Neuronal stem cell (in vitro differentiated cells): ENCODE measurements at regions not wholly inside any gene's neighbourhood (a gene's known extent, or its start where the extent isn't known, plus 50 kb on each side); places are given as distances from the start of the nearest gene placed in this dataset.
A peak's percentile ranks its signal among the peaks of the same experiment; 100 is the strongest.
"Not testable (repeated sequence)": the region's sequence is repeated elsewhere in the genome, so short reads cannot be mapped to it uniquely, and the experiment has no call there.

Experiments used
- DNase-seq: peaks from one replicate; pipeline ENCODE4 v3.0.0-alpha.2; 2013; ENCODE audit warnings: low spot score
- H2AFZ ChIP-seq: one replicate; pipeline ENCODE4 v1.6.1; 2013; ENCODE audit warnings: mild to moderate bottlenecking, low read length, inconsistent platforms
- H2AK5ac ChIP-seq: 2 replicates; pipeline ENCODE4 v1.6.1; 2013; ENCODE audit warnings: low read depth, mild to moderate bottlenecking, inconsistent platforms, low read length, moderate library complexity, mixed read lengths
- H2BK120ac ChIP-seq: 2 replicates; pipeline ENCODE4 v1.6.1; 2013; ENCODE audit warnings: low read depth, mild to moderate bottlenecking, inconsistent platforms, low read length, moderate library complexity, mixed read lengths
- H2BK12ac ChIP-seq: one replicate; pipeline ENCODE4 v1.6.1; 2013; ENCODE audit warnings: low read length, inconsistent platforms
- H2BK15ac ChIP-seq: 2 replicates; pipeline ENCODE4 v1.6.1; 2013; ENCODE audit warnings: mild to moderate bottlenecking, low read length, inconsistent platforms, mixed read lengths
- H2BK5ac ChIP-seq: one replicate; pipeline ENCODE4 v1.6.1; 2013; ENCODE audit warnings: inconsistent platforms, mild to moderate bottlenecking, low read length, moderate library complexity
- H3K14ac ChIP-seq: one replicate; pipeline ENCODE4 v1.6.1; 2013; ENCODE audit warnings: low read length, inconsistent platforms
- H3K18ac ChIP-seq: 2 replicates; pipeline ENCODE4 v1.6.1; 2013; ENCODE audit warnings: low read length, inconsistent platforms
- H3K23ac ChIP-seq: 2 replicates; pipeline ENCODE4 v1.6.1; 2013; ENCODE audit warnings: low read depth, mild to moderate bottlenecking, mixed read lengths, low read length, inconsistent platforms; ENCODE audit not compliant: poor library complexity
- H3K27ac ChIP-seq: replicated peaks from 3 replicates; pipeline ENCODE4 v1.5.1; 2013; ENCODE audit warnings: low read length, inconsistent platforms
- H3K27me3 ChIP-seq, 3 experiments: 2 replicates each; pipeline ENCODE4 v1.6.1; 2013; ENCODE audit warnings: low read length in 3 of 3, mild to moderate bottlenecking in 2 of 3, inconsistent platforms in 1 of 3, low read depth in 1 of 3, mixed read lengths in 1 of 3, moderate library complexity in 1 of 3; ENCODE audit not compliant: control insufficient read depth in 3 of 3, insufficient read depth in 3 of 3
- H3K36me3 ChIP-seq, 2 donors: replicated peaks in 1 of 2; 2 replicates each; pipeline ENCODE4 v1.6.1; 2013; ENCODE audit warnings: low read length in 2 of 2; ENCODE audit not compliant: control insufficient read depth in 2 of 2, insufficient read depth in 2 of 2
- H3K4ac ChIP-seq: 2 replicates; pipeline ENCODE4 v1.6.1; 2013; ENCODE audit warnings: inconsistent platforms, mild to moderate bottlenecking, low read length, moderate library complexity
- H3K4me1 ChIP-seq, 2 donors: 1 replicate in 1 of 2; 2 replicates in 1 of 2; pipeline ENCODE4 v1.6.1; 2013; ENCODE audit warnings: low read length in 2 of 2, low read depth in 1 of 2; ENCODE audit not compliant: control insufficient read depth in 2 of 2, insufficient read depth in 1 of 2
- H3K4me2 ChIP-seq: one replicate; pipeline ENCODE4 v1.6.1; 2013; ENCODE audit warnings: mild to moderate bottlenecking, low read length, inconsistent platforms; ENCODE audit not compliant: insufficient read depth, poor library complexity, severe bottlenecking
- H3K4me3 ChIP-seq, 2 donors: 2 replicates each; pipeline ENCODE4 v1.5.1; 2013; ENCODE audit warnings: low read length in 2 of 2, mild to moderate bottlenecking in 2 of 2, inconsistent platforms in 1 of 2, moderate library complexity in 1 of 2
- H3K79me1 ChIP-seq: one replicate; pipeline ENCODE4 v1.6.1; 2013; ENCODE audit warnings: low read depth, mild to moderate bottlenecking, inconsistent platforms, low read length, moderate library complexity
- H3K9ac ChIP-seq: one replicate; pipeline ENCODE4 v1.6.1; 2013; ENCODE audit warnings: mild to moderate bottlenecking, low read depth, low read length, inconsistent platforms; ENCODE audit not compliant: poor library complexity
- H3K9me3 ChIP-seq, 2 donors: replicated peaks in 1 of 2; 2 replicates each; pipeline versions ENCODE3 to v1.6.1; 2013; ENCODE audit warnings: low read length in 2 of 2, mild to moderate bottlenecking in 2 of 2, inconsistent platforms in 1 of 2, low read depth in 1 of 2, mixed read lengths in 1 of 2, moderate library complexity in 1 of 2; ENCODE audit not compliant: control insufficient read depth in 2 of 2, insufficient read depth in 1 of 2
- H4K8ac ChIP-seq: one replicate; pipeline ENCODE4 v1.6.1; 2013; ENCODE audit warnings: low read depth, mild to moderate bottlenecking, inconsistent platforms, low read length, moderate library complexity
- H4K91ac ChIP-seq: one replicate; pipeline ENCODE4 v1.6.1; 2013; ENCODE audit warnings: low read length, low read depth, mild to moderate bottlenecking, inconsistent platforms; ENCODE audit not compliant: poor library complexity
- WGBS, 2 donors: extraction: QIAGEN DNeasy Blood & Tissue Kit; methylation state at CpG; one replicate each; pipeline ENCODE4 v1.1.7; 2013; ENCODE audit warnings: missing lambda C conversion rate in 2 of 2, mixed read lengths in 1 of 2; ENCODE audit not compliant: insufficient read length in 2 of 2, insufficient replicate concordance in 1 of 2; ENCODE audit errors: extremely low coverage in 2 of 2; 5-methylcytosine and 5-hydroxymethylcytosine counted together

- Histone ChIP-seq H3K79me1 (no peaks in the 10 kb centered on the region), H3K4me3 (no peak overlapping the region), H3K4ac (no peak overlapping the region), H3K27me3 (no peaks in the 10 kb centered on the region), H3K4me2 (no peak overlapping the region), H2AK5ac (no peak overlapping the region), H2BK120ac (no peak overlapping the region), H3K36me3 (no peaks in the 10 kb centered on the region), H3K27ac (no peak overlapping the region), H3K23ac (no peak overlapping the region), H4K8ac (no peak overlapping the region), H3K9ac (no peak overlapping the region), H3K18ac (no peak overlapping the region), H4K91ac (no peak overlapping the region), H2AFZ (peak overlapping the region; percentile 77), H3K14ac (no peak overlapping the region), H2BK5ac (no peak overlapping the region), H3K9me3 (no peaks in the 10 kb centered on the region), H3K4me1 (peaks cover 4 to 5% of the 10 kb centered on the region in 2 donors), H2BK12ac (no peak overlapping the region), H2BK15ac (no peak overlapping the region)
- DNase-seq = no peak
- no CpG with 5 or more reads among the region's 13 CpGs for WGBS, 2 donors
Observed at GRCh38 chr6:137811121-137811915, 55.7 kb upstream of the TNFAIP3 start.

DNA sequence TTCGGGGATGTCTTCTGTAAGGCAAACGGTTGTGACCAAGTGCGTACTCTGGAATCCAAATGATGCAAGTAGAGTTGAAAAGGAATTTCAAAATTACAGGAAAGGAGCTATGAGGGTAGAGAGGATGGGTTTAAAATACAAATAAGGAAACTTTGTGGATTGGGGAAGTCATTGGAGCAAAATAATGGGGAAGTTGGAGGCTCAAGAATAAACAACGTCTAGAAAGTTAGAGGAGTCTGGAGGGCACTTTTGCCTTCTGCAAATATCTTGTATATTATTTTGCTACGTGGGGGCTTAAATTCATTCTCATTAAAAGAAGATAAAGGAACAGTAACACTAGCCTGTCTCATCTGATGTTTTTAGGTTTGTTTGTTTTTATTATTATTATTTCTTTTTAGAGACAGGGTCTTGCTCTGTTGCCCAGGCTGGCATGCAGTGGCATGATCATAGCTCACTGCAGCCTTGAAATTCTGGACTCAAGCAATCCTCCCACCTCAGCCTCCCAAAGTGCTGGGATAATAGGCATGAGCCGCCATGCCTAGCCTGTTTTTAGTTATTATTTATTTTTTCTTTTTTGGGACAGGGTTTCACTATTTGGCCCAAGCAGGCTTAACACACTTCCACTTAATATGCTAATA, 55.0 kb upstream of the TNFAIP3 start:
- H4K91ac ChIP-seq = no peak overlapping the region
- no peak for DNase-seq
- no peak overlapping the region for H3K27ac ChIP-seq
- H2AFZ ChIP-seq = peak overlapping the region; percentile 77
- H3K14ac ChIP-seq = no peak overlapping the region
- H3K18ac ChIP-seq = no peak overlapping the region
- no peak overlapping the region for H3K23ac ChIP-seq
- no peaks in the 10 kb centered on the region for H3K36me3 ChIP-seq
- no peak overlapping the region for H2BK120ac ChIP-seq
- peaks cover 4 to 5% of the 10 kb centered on the region in 2 donors for H3K4me1 ChIP-seq
- no CpG with 5 or more reads among the region's 6 CpGs for WGBS, 2 donors
- H2BK12ac ChIP-seq = no peak overlapping the region
- H3K9ac ChIP-seq = no peak overlapping the region
- no peak overlapping the region for H3K4ac ChIP-seq
- H3K9me3 ChIP-seq = no peaks in the 10 kb centered on the region
- no peak overlapping the region for H3K4me2 ChIP-seq
- no peaks in the 10 kb centered on the region for H3K79me1 ChIP-seq
- no peak overlapping the region for H3K4me3 ChIP-seq
- H2AK5ac ChIP-seq = no peak overlapping the region
- no peak overlapping the region for H2BK15ac ChIP-seq
- H4K8ac ChIP-seq = no peak overlapping the region
- H2BK5ac ChIP-seq = no peak overlapping the region
- no peaks in the 10 kb centered on the region for H3K27me3 ChIP-seq

DNA sequence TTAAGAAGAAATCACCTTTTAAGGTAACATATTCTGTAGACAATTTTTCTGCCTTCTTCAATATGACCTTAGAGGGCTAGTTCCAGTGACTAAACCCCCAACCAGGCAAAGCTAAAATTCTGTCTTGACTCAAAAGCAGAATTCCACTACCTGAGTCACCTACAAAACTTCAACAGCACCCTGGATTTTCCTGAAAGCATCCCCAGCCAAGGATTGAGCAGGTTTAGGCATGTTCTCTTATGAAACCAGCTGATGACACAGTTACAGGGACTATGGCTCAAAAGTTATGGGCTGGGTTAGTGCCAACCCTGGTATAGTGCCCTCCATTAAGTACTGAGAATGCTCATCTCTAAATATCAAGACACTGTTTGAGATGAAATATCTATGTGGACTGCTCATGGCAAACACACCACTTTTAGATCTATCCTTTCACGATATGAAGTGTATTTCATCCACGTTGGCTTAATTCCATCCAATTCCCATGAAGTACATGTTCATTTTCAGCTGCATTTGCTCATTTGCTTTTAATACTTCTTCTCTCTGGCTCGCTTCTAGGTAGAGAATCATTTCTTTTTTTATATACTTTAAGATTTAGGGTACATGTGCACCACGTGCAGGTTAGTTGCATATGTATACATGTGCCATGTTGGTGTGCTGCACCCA, 53.6 kb upstream of the TNFAIP3 start:
- no peak overlapping the region for H3K23ac ChIP-seq
- H3K27ac ChIP-seq = no peak overlapping the region

DNA sequence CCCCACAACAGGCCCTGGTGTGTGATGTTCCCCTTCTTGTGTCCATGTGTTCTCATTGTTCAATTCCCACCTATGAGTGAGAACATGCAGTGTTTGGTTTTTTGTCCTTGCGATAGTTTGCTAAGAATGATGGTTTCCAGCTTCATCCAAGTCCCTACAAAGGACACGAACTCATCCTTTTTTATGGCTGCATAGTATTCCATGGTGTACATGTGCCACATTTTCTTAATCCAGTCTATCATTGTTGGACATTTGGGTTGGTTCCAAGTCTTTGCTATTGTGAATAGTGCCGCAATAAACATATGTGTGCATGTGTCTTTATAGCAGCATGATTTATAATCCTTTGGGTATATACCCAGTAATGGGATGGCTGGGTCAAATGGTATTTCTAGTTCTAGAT, 53.0 kb upstream of the TNFAIP3 start:
- not testable (repeated sequence) for DNase-seq, H3K14ac ChIP-seq, H3K23ac ChIP-seq, H2BK12ac ChIP-seq, H3K18ac ChIP-seq, H3K4me1 ChIP-seq, H2BK120ac ChIP-seq, H2AFZ ChIP-seq, H2BK5ac ChIP-seq, H2AK5ac ChIP-seq, H4K8ac ChIP-seq, H3K79me1 ChIP-seq, H3K27me3 ChIP-seq, H2BK15ac ChIP-seq, H4K91ac ChIP-seq, H3K36me3 ChIP-seq, H3K9me3 ChIP-seq, H3K4me3 ChIP-seq, H3K27ac ChIP-seq, H3K4ac ChIP-seq, H3K9ac ChIP-seq, H3K4me2 ChIP-seq
- no CpG with 5 or more reads among the region's 3 CpGs for WGBS, 2 donors

More for the DNA sequence above, 53.6 kb upstream of the TNFAIP3 start:
- no peaks in the 10 kb centered on the region for H3K36me3 ChIP-seq
- no peak overlapping the region for H3K4me3 ChIP-seq
- H2BK5ac ChIP-seq = no peak overlapping the region
- H3K9ac ChIP-seq = no peak overlapping the region
- no CpG with 5 or more reads among the region's 4 CpGs for WGBS, 2 donors
- no peak overlapping the region for H3K18ac ChIP-seq
- no peak overlapping the region for H2AFZ ChIP-seq
- no peak overlapping the region for H3K14ac ChIP-seq
- no peak overlapping the region for H2AK5ac ChIP-seq
- no peaks in the 10 kb centered on the region for H3K9me3 ChIP-seq
- no peak overlapping the region for H3K4me2 ChIP-seq
- no peak overlapping the region for H2BK120ac ChIP-seq
- no peak overlapping the region for H2BK12ac ChIP-seq
- H4K8ac ChIP-seq = no peak overlapping the region
- H4K91ac ChIP-seq = no peak overlapping the region
- no peak overlapping the region for H2BK15ac ChIP-seq
- H3K79me1 ChIP-seq = no peaks in the 10 kb centered on the region
- H3K4me1 ChIP-seq = peaks cover 4 to 5% of the 10 kb centered on the region in 2 donors
- H3K4ac ChIP-seq = no peak overlapping the region
- DNase-seq = no peak
- no peaks in the 10 kb centered on the region for H3K27me3 ChIP-seq
